OCI-LY3 (cell line): ENCODE measurements at regions not wholly inside any gene's neighbourhood (a gene's known extent, or its start where the extent isn't known, plus 50 kb on each side); places are given as distances from the start of the nearest gene placed in this dataset.

Experiments
- H2AFZ ChIP-seq: fragments of 200-600, 300-600 bp; shearing (Covaris generic); 2 replicates; pipeline ENCODE4 v1.6.0; 2014; ENCODE audit warnings: antibody characterized with exemption, low read depth, low read length
- H3K27ac ChIP-seq: fragments of 200-600, 300-600 bp; sonication (generic); 2 replicates; pipeline ENCODE4 v1.5.1; 2014; ENCODE audit warnings: mild to moderate bottlenecking, low read length, moderate library complexity, mixed read lengths
- H3K27me3 ChIP-seq: fragments of 200-600, 300-600 bp; sonication (generic); 2 replicates; pipeline ENCODE4 v1.6.1; 2014; ENCODE audit warnings: low read depth, low read length, mixed read lengths
- H3K36me3 ChIP-seq: fragments of 200-600, 300-600 bp; sonication (generic); replicated peaks from 2 replicates; pipeline ENCODE3; 2014; ENCODE audit warnings: low read depth, low read length, mixed read lengths
- H3K4me1 ChIP-seq: fragments of 300-600, 200-600 bp; sonication (generic); 2 replicates; pipeline ENCODE4 v1.6.1; 2014; ENCODE audit warnings: low read length, mixed read lengths
- H3K4me2 ChIP-seq: fragments of 200-600, 300-600 bp; sonication (generic); 2 replicates; pipeline ENCODE4 v1.6.1; 2014; ENCODE audit warnings: low read length, mixed read lengths
- H3K4me3 ChIP-seq: fragments of 300-600, 200-600 bp; sonication (generic); 2 replicates; pipeline ENCODE4 v1.5.1; 2014; ENCODE audit warnings: antibody characterized with exemption, mild to moderate bottlenecking, low read length, moderate library complexity
- H3K79me2 ChIP-seq: fragments of 300-600, 200-600 bp; shearing (Covaris generic); 2 replicates; pipeline ENCODE4 v1.6.1; 2014; ENCODE audit warnings: mild to moderate bottlenecking, low read length, mixed read lengths
- H3K9ac ChIP-seq: fragments of 300-600, 200-600 bp; shearing (Covaris generic); 2 replicates; pipeline ENCODE4 v1.6.0; 2014; ENCODE audit warnings: mild to moderate bottlenecking, low read length, moderate library complexity
- H3K9me3 ChIP-seq: fragments of 200-600, 300-600 bp; shearing (Covaris generic); 2 replicates; pipeline ENCODE4 v1.6.1; 2014; ENCODE audit warnings: low read length, mixed read lengths; ENCODE audit not compliant: insufficient read depth
- H4K20me1 ChIP-seq: fragments of 200-600, 300-600 bp; sonication (generic); 2 replicates; pipeline ENCODE4 v1.6.1; 2016; ENCODE audit warnings: low read length, mixed read lengths; ENCODE audit not compliant: insufficient read depth
- EZH2phosphoT487 ChIP-seq: fragments of 200-600 bp; shearing (Covaris generic); IDR thresholded peaks from 2 replicates; pipeline ENCODE4 v1.6.1; 2018; ENCODE audit warnings: antibody characterized with exemption, mixed run types, low read depth
- TF ChIP-seq, protein P1 (sequence below): fragments of 200-600, 300-600 bp; sonication (generic); IDR thresholded peaks from 2 replicates; pipeline ENCODE4 v1.5.1; 2014; ENCODE audit warnings: antibody characterized with exemption, low read length, low read depth

DNA sequence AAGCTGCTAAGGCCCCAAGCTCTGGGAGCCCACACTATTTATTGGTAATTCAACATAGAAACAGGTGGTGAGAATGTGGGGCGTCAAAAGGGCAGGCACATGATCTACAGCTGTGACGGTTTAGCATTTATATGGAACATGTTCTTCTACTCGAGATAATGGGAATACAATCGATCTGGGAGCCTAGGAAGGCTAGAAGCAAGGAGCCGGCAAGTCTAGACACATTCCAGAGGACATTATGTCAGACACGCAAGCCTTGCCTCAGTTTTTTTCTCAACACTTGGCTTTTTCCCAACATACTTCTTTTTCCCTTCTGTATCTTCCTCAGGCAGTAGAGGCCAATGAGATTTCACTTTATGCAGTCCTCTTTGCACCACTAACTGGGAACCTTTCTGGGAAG lies 315.7 kb upstream of the SLITRK5 start:
- Histone ChIP-seq H3K9me3 (no peaks in the 10 kb centered on the region), H3K4me3 (no peak overlapping the region), H4K20me1 (no peaks in the 10 kb centered on the region), H3K79me2 (no peaks in the 10 kb centered on the region), H3K4me1 (no peaks in the 10 kb centered on the region), H3K27me3 (no peaks in the 10 kb centered on the region), H3K27ac (no peak overlapping the region), H3K9ac (no peak overlapping the region), H3K4me2 (no peak overlapping the region), H3K36me3 (no peaks in the 10 kb centered on the region), H2AFZ (no peak overlapping the region)
- TF ChIP-seq, protein P1, sequence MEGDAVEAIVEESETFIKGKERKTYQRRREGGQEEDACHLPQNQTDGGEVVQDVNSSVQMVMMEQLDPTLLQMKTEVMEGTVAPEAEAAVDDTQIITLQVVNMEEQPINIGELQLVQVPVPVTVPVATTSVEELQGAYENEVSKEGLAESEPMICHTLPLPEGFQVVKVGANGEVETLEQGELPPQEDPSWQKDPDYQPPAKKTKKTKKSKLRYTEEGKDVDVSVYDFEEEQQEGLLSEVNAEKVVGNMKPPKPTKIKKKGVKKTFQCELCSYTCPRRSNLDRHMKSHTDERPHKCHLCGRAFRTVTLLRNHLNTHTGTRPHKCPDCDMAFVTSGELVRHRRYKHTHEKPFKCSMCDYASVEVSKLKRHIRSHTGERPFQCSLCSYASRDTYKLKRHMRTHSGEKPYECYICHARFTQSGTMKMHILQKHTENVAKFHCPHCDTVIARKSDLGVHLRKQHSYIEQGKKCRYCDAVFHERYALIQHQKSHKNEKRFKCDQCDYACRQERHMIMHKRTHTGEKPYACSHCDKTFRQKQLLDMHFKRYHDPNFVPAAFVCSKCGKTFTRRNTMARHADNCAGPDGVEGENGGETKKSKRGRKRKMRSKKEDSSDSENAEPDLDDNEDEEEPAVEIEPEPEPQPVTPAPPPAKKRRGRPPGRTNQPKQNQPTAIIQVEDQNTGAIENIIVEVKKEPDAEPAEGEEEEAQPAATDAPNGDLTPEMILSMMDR: no peak
- TF ChIP-seq EZH2phosphoT487: no peak

DNA sequence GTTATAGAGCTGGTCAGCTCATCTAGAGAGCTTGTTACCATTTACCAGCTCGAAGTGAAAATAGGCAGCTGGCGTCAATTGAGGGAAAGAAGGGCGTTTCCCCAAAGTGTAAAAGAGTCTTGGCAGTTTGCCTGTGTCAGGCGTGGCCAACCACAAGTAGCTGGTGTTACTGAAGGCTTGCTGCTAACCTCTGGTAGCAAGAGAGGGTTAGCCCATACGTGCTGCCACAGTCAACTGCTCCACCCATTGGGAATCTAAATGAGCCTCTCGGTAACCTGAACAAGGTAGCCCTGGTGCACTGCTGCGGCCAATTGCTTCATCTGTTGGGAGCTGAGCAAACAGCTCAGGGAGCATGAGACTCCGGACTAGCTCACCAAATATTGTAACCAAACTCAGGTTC lies 314.9 kb upstream of the SLITRK5 start:
- no peak for TF ChIP-seq EZH2phosphoT487
- TF ChIP-seq, protein P1: no peak
- Histone ChIP-seq H3K27me3 (no peaks in the 10 kb centered on the region), H3K9me3 (no peaks in the 10 kb centered on the region), H3K79me2 (no peaks in the 10 kb centered on the region), H3K4me2 (no peak overlapping the region), H2AFZ (no peak overlapping the region), H3K4me1 (no peaks in the 10 kb centered on the region), H3K9ac (no peak overlapping the region), H3K27ac (no peak overlapping the region), H3K36me3 (no peaks in the 10 kb centered on the region), H3K4me3 (no peak overlapping the region), H4K20me1 (no peaks in the 10 kb centered on the region)

DNA sequence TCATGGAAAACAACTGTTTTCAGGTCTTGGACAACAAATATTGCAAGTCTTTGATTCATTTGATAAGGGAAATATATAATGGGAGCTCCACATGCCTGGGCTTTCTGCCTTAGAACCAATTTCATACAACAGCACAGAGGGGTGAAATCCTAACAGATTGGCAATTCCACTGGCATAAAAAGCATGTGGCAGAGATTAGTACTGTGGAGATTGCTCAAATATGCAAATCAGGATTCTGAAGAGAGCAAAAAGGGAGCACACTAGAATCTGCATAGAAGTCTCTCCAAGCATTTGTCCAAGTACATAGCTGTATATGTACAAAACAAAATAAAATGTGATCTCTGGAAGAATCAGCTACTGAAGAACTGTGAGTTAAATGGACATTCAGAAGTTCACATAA lies 312.9 kb upstream of the SLITRK5 start:
- Histone ChIP-seq H2AFZ (no peak overlapping the region), H3K9me3 (no peaks in the 10 kb centered on the region), H3K4me2 (no peak overlapping the region), H3K79me2 (no peaks in the 10 kb centered on the region), H3K4me1 (no peaks in the 10 kb centered on the region), H3K27ac (no peak overlapping the region), H3K4me3 (no peak overlapping the region), H3K27me3 (no peaks in the 10 kb centered on the region), H3K36me3 (no peaks in the 10 kb centered on the region), H3K9ac (no peak overlapping the region), H4K20me1 (no peaks in the 10 kb centered on the region)
- no peak for TF ChIP-seq EZH2phosphoT487
- TF ChIP-seq, protein P1: no peak

DNA sequence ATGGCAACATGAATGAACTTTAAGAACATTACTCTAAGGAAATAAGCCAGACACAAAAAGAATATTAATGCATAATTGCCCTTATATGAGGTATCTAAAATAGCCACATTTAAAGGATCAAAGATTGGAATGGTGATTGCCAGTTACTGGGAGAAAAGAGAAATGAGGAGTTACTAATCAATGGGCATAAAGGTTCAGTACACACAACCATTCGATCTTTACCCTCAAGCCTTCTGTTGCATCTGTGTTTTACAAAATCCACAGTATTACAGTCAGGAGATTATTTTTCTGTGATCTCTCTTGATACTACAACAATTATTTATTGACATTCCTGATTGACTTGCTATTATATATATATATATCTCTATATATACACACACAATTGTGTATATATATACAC lies 310.0 kb upstream of the SLITRK5 start:
- Histone ChIP-seq H3K4me1 (no peaks in the 10 kb centered on the region), H4K20me1 (no peaks in the 10 kb centered on the region), H2AFZ (no peak overlapping the region), H3K4me2 (no peak overlapping the region), H3K36me3 (no peaks in the 10 kb centered on the region), H3K27me3 (no peaks in the 10 kb centered on the region), H3K4me3 (no peak overlapping the region), H3K79me2 (no peaks in the 10 kb centered on the region), H3K27ac (no peak overlapping the region), H3K9ac (no peak overlapping the region), H3K9me3 (no peaks in the 10 kb centered on the region)
- TF ChIP-seq EZH2phosphoT487: no peak
- TF ChIP-seq, protein P1: no peak
